Activated CD8-positive, alpha-beta T cell treated with anti-CD3 and anti-CD28 coated beads for 36 hours (primary cell): ENCODE measurements at regions not wholly inside any gene's neighbourhood (a gene's known extent, or its start where the extent isn't known, plus 50 kb on each side); places are given as distances from the start of the nearest gene placed in this dataset.

ENCODE experiments used
- ATAC-seq: fragments of 200-7000 bp; cut with Tn5 transposase; one replicate; pipeline ENCODE4 v1.10.0; 2021; ENCODE audit warnings: mild to moderate bottlenecking, moderate library complexity
- CTCF ChIA-PET: fragments of 350-600 bp; sonication (Branson Sonifier 250); formaldehyde crosslinking; loops from one replicate; lab custom pipeline; 2021; ENCODE audit warnings: antibody characterized with exemption; lab: Charles Lee
- POLR2A ChIA-PET: fragments of 350-600 bp; sonication (Branson Sonifier 250); formaldehyde crosslinking; loops from one replicate; lab custom pipeline; 2021; ENCODE audit warnings: antibody characterized with exemption; lab: Charles Lee
- DNase-seq: peaks from one replicate; pipeline ENCODE4 v3.0.0-alpha.2; 2020
- H3K27ac Mint-ChIP-seq: one replicate; pipeline ENCODE4 v1.8.0; 2021; ENCODE audit warnings: mild to moderate bottlenecking, mixed read lengths
- H3K27me3 Mint-ChIP-seq: one replicate; pipeline ENCODE4 v1.8.0; 2021; ENCODE audit warnings: mixed read lengths
- H3K36me3 Mint-ChIP-seq: one replicate; pipeline ENCODE4 v1.8.0; 2021; ENCODE audit warnings: low read depth, mixed read lengths
- H3K4me1 Mint-ChIP-seq: one replicate; pipeline ENCODE4 v1.8.0; 2021; ENCODE audit warnings: low read depth, mixed read lengths
- H3K4me3 Mint-ChIP-seq: one replicate; pipeline ENCODE4 v1.8.0; 2021; ENCODE audit warnings: mild to moderate bottlenecking, moderate library complexity, mixed read lengths
- H3K9me3 Mint-ChIP-seq: one replicate; pipeline ENCODE4 v1.8.0; 2021; ENCODE audit warnings: mixed read lengths
- intact Hi-C: fragments of 100-400 bp; cut with micrococcal nuclease; formaldehyde crosslinking; loops from one replicate; pipeline ENCODE4 v1.10.0; 2022
- TF ChIP-seq, protein P1 (sequence below): fragments of 200-600 bp; IDR thresholded peaks from one replicate; pipeline ENCODE4 v1.8.0; 2022; ENCODE audit warnings: antibody characterized with exemption, mild to moderate bottlenecking

DNA sequence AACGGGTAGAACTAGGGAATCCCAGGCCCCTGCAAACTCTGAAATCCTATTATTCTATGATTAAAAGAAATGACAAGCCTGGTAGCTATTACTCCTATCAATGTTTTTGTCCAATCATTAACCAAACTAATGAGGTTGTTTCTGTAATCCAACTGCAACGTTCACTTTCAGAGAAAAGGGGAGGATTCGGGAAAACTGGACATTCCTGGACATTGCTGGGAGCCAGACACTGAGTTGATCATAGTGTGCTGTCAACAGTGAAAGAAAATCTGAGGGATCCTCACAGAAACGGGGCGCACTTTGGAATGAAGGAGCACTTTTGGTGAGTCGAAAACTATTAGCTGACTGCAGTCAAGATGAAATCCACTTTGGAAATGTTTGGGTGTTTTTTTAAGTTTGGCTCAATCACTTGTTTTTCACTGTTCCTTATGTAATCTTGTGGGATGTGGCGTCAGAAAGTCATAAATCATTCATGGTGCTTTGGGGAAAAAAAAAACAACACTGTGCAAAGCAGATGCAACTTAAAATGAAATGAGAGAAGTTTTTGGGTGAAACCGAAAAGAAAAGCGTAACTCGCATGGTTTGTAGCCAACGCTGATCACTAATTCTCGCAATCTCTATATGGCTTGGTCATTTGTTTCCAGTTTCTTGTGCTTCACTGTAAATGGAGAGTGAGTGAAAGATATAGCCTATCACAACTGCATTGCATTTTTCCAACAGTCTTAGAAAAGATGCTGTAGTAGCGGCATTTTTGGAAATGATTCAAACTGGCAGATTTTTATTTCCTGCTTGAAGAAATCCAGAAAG is 51.2 kb upstream of the ADRA1B start:
- ChIA-PET POLR2A (no interaction called here), CTCF (no interaction called here)
- H3K27ac Mint-ChIP-seq = no peak overlapping the region
- H3K4me3 Mint-ChIP-seq = no peak overlapping the region
- H3K36me3 Mint-ChIP-seq = no peaks in the 10 kb centered on the region
- H3K27me3 Mint-ChIP-seq = peaks cover 31% of the 10 kb centered on the region
- DNase-seq (no peak), ATAC-seq (peak; percentile 34)
- intact Hi-C loops = no loop called here
- no peaks in the 10 kb centered on the region for H3K9me3 Mint-ChIP-seq
- TF ChIP-seq, protein P1, sequence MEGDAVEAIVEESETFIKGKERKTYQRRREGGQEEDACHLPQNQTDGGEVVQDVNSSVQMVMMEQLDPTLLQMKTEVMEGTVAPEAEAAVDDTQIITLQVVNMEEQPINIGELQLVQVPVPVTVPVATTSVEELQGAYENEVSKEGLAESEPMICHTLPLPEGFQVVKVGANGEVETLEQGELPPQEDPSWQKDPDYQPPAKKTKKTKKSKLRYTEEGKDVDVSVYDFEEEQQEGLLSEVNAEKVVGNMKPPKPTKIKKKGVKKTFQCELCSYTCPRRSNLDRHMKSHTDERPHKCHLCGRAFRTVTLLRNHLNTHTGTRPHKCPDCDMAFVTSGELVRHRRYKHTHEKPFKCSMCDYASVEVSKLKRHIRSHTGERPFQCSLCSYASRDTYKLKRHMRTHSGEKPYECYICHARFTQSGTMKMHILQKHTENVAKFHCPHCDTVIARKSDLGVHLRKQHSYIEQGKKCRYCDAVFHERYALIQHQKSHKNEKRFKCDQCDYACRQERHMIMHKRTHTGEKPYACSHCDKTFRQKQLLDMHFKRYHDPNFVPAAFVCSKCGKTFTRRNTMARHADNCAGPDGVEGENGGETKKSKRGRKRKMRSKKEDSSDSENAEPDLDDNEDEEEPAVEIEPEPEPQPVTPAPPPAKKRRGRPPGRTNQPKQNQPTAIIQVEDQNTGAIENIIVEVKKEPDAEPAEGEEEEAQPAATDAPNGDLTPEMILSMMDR = no peak
- peaks cover 7% of the 10 kb centered on the region for H3K4me1 Mint-ChIP-seq

DNA sequence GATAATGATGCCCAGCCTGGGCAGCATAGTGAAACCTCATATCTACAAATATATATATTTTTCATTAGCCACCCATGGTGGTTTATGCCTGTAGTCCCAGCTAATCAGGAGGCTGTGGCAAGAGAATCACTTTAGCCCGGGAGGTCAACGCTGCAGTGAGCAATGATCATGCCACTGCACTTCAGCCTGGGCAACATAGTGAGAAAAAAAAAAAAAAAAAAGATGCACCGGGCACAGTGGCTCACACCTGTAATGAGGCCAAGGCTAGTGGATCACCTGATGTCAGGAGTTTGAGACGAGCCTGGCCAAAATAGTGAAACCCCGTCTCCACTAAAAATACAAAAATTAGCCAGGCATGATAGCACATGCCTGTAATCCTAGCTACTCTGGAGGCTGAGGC is 50.2 kb upstream of the ADRA1B start:
- Mint-ChIP-seq H3K4me3 (no peak overlapping the region), H3K27me3 (peaks cover 37% of the 10 kb centered on the region), H3K36me3 (no peaks in the 10 kb centered on the region), H3K9me3 (no peaks in the 10 kb centered on the region), H3K27ac (no peak overlapping the region), H3K4me1 (peaks cover 7% of the 10 kb centered on the region)
- CTCF ChIA-PET = no interaction called here
- POLR2A ChIA-PET = no interaction called here
- no peak for ATAC-seq
- no peak for DNase-seq
- intact Hi-C loops = no loop called here
- TF ChIP-seq, protein P1 = no peak
